Keratinocyte (primary cell): ENCODE measurements at regions not wholly inside any gene's neighbourhood (a gene's known extent, or its start where the extent isn't known, plus 50 kb on each side); places are given as distances from the start of the nearest gene placed in this dataset.

Experiments
- DNase-seq: peaks from one replicate; pipeline ENCODE4 v3.0.0-alpha.2; 2011; ENCODE audit warnings: low read depth, missing footprints, low spot score
- FAIRE-seq: peaks from 2 replicates; lab custom pipeline; 2011; peaks lifted over from hg19 to GRCh38; lab: Jason Lieb, UNC
- H2AFZ ChIP-seq: 2 replicates; pipeline ENCODE4 v1.6.0; 2012; ENCODE audit warnings: low read length, control low read depth, inconsistent platforms; ENCODE audit not compliant: control insufficient read depth
- H3K27ac ChIP-seq: 2 replicates; pipeline ENCODE4 v1.5.1; 2011; ENCODE audit warnings: low read length; ENCODE audit not compliant: control insufficient read depth, insufficient read depth
- H3K27me3 ChIP-seq: 3 replicates; pipeline ENCODE4 v1.6.0; 2011; ENCODE audit warnings: low read length; ENCODE audit not compliant: control insufficient read depth, insufficient read depth; ENCODE audit errors: extremely low read depth
- H3K36me3 ChIP-seq, 2 experiments: 2 replicates in 1 of 2; 3 replicates in 1 of 2; pipeline ENCODE4 v1.5.1; 2011; ENCODE audit warnings: low read length in 2 of 2, mild to moderate bottlenecking in 1 of 2; ENCODE audit not compliant: control insufficient read depth in 2 of 2, insufficient read depth in 2 of 2; ENCODE audit errors: extremely low read depth in 1 of 2
- H3K4me1 ChIP-seq: 3 replicates; pipeline ENCODE4 v1.5.1; 2011; ENCODE audit warnings: low read length; ENCODE audit not compliant: control insufficient read depth, insufficient read depth; ENCODE audit errors: extremely low read depth
- H3K4me2 ChIP-seq: 3 replicates; pipeline ENCODE4 v1.6.0; 2011; ENCODE audit warnings: low read depth, low read length; ENCODE audit not compliant: control insufficient read depth, insufficient read depth; ENCODE audit errors: extremely low read depth
- H3K4me3 ChIP-seq, 3 experiments: fragments of 200-600 bp in 1 of 3; sonication (generic) in 1 of 3; 2 replicates in 2 of 3; 3 replicates in 1 of 3; pipeline ENCODE4 v1.5.1; 2011 to 2016; ENCODE audit warnings: low read length in 3 of 3, mild to moderate bottlenecking in 3 of 3, control low read depth in 2 of 3, inconsistent platforms in 1 of 3, low read depth in 1 of 3, mixed read lengths in 1 of 3, mixed run types in 1 of 3, moderate library complexity in 1 of 3; ENCODE audit not compliant: control insufficient read depth in 2 of 3, insufficient read depth in 2 of 3; ENCODE audit errors: extremely low read depth in 1 of 3
- H3K79me2 ChIP-seq: 2 replicates; pipeline ENCODE4 v1.6.0; 2012; ENCODE audit warnings: low read length; ENCODE audit not compliant: control insufficient read depth, insufficient read depth
- H3K9ac ChIP-seq: 3 replicates; pipeline ENCODE4 v1.6.0; 2011; ENCODE audit warnings: low read length; ENCODE audit not compliant: control insufficient read depth, insufficient read depth; ENCODE audit errors: extremely low read depth
- H3K9me1 ChIP-seq: 3 replicates; pipeline ENCODE4 v1.6.0; 2011; ENCODE audit warnings: low read length; ENCODE audit not compliant: control insufficient read depth, insufficient read depth; ENCODE audit errors: extremely low read depth
- H3K9me3 ChIP-seq: 2 replicates; pipeline ENCODE4 v1.5.1; 2012; ENCODE audit warnings: low read depth, low read length; ENCODE audit not compliant: control insufficient read depth
- H4K20me1 ChIP-seq: 3 replicates; pipeline ENCODE4 v1.6.0; 2011; ENCODE audit warnings: low read length; ENCODE audit not compliant: control insufficient read depth, insufficient read depth; ENCODE audit errors: extremely low read depth
- EZH2 ChIP-seq: IDR thresholded peaks from one replicate; pipeline ENCODE4 v1.6.1; 2012; ENCODE audit warnings: inconsistent platforms, mild to moderate bottlenecking, low read length, moderate library complexity
- dilution Hi-C: fragments of 300-500 bp; cut with MboI; formaldehyde crosslinking; loops from one replicate; pipeline ENCODE4 v1.7.0; 2020; ENCODE audit warnings: low sequenced_read_pairs; ENCODE audit not compliant: extremely low pct_ligation_motif_present
- TF ChIP-seq, protein P1 (sequence below), 3 experiments: IDR thresholded peaks in 1 of 3; conservative IDR thresholded peaks in 1 of 3; optimal IDR thresholded peaks in 1 of 3; 2 replicates in 2 of 3; 3 replicates in 1 of 3; pipeline versions ENCODE3 to v1.5.1; 2011; ENCODE audit warnings: low read length in 3 of 3, mild to moderate bottlenecking in 3 of 3, moderate library complexity in 2 of 3, control low read depth in 1 of 3, inconsistent platforms in 1 of 3; ENCODE audit not compliant: insufficient read depth in 2 of 3; ENCODE audit errors: extremely low read depth in 1 of 3

DNA sequence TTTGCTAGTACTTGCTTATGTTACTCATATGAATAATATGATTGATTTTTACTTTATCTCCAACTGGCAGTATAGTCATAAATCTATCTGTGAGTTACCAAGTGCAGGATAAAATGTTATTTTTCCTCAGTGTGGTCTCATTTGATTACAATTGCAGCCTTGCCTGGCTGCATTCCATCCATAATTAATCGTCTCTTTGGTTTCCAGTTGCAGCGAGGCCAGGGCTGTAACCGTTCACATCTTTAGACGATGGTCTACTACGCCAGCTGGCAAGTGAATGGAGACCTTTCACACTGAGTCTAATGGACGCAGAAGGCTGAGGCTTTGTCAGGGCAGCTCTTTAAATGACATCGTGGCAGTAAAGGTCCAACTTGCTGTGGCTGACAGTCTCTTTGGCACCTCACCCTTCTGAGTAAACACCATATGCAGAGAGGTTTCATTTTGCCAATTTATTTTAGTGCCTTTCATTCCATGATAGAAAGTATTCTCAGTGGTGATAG, 84.0 kb downstream of the ARL4A start:
- Histone ChIP-seq H3K79me2 (no peaks in the 10 kb centered on the region), H3K27ac (no peak overlapping the region), H3K4me3 (peak overlapping the region in 2 of 3 experiments; percentile 50 to 52), H3K9ac (no peak overlapping the region), H2AFZ (peak overlapping the region; percentile 99), H4K20me1 (no peaks in the 10 kb centered on the region), H3K9me1 (no peaks in the 10 kb centered on the region), H3K4me1 (peaks cover 6% of the 10 kb centered on the region), H3K36me3 (no peaks in the 10 kb centered on the region), H3K9me3 (no peaks in the 10 kb centered on the region), H3K4me2 (peak overlapping the region; percentile 83), H3K27me3 (no peaks in the 10 kb centered on the region)
- DNase-seq (no peak), FAIRE-seq (peak; percentile 71)
- dilution Hi-C loops = no loop called here
- no peak for TF ChIP-seq EZH2
- TF ChIP-seq, protein P1, sequence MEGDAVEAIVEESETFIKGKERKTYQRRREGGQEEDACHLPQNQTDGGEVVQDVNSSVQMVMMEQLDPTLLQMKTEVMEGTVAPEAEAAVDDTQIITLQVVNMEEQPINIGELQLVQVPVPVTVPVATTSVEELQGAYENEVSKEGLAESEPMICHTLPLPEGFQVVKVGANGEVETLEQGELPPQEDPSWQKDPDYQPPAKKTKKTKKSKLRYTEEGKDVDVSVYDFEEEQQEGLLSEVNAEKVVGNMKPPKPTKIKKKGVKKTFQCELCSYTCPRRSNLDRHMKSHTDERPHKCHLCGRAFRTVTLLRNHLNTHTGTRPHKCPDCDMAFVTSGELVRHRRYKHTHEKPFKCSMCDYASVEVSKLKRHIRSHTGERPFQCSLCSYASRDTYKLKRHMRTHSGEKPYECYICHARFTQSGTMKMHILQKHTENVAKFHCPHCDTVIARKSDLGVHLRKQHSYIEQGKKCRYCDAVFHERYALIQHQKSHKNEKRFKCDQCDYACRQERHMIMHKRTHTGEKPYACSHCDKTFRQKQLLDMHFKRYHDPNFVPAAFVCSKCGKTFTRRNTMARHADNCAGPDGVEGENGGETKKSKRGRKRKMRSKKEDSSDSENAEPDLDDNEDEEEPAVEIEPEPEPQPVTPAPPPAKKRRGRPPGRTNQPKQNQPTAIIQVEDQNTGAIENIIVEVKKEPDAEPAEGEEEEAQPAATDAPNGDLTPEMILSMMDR (optimal IDR thresholded peaks at IDR 0.05 in 1 of 3, IDR thresholded peaks at IDR 0.05 in 1 of 3, conservative IDR thresholded peaks at IDR 0.05 in 1 of 3; ENCODE audit: extremely low read depth in 1 of 3, insufficient read depth in 2 of 3, low read length in 3 of 3) = no peak

DNA sequence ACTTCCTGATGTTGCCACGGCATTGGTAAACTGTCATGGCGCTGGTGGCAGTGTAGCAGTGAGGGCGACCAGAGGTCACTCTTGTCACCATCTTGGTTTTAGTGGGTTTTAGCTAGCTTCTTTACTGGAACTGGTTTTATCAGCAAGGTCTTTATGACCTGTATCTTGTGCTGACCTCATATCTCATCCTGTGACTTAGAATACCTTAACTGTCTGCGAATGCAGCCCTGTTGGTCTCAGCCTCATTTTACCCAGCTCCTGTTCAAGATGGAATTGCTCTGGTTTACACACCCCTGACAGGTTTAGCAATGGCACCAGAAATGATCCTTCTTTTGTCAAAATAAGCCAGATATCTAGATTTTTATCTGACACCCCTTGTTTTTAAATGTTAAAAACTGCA, 85.3 kb downstream of the ARL4A start:
- Histone ChIP-seq H3K79me2 (no peaks in the 10 kb centered on the region), H3K4me2 (no peak overlapping the region), H3K9me3 (no peaks in the 10 kb centered on the region), H3K9me1 (no peaks in the 10 kb centered on the region), H3K27ac (no peak overlapping the region), H3K4me3 (no peak overlapping the region), H3K9ac (no peak overlapping the region), H4K20me1 (no peaks in the 10 kb centered on the region), H2AFZ (no peak overlapping the region), H3K4me1 (peaks cover 6% of the 10 kb centered on the region), H3K27me3 (no peaks in the 10 kb centered on the region), H3K36me3 (no peaks in the 10 kb centered on the region)
- TF ChIP-seq, protein P1 (optimal IDR thresholded peaks at IDR 0.05 in 1 of 3, IDR thresholded peaks at IDR 0.05 in 1 of 3, conservative IDR thresholded peaks at IDR 0.05 in 1 of 3; ENCODE audit: extremely low read depth in 1 of 3, insufficient read depth in 2 of 3, low read length in 3 of 3) = no peak
- no peak for TF ChIP-seq EZH2
- no peak for DNase-seq
- FAIRE-seq = no peak
- dilution Hi-C loops = no loop called here
